ENCODE measurements at regions not wholly inside any gene's neighbourhood (a gene's known extent, or its start where the extent isn't known, plus 50 kb on each side); places are given as distances from the start of the nearest gene placed in this dataset.

DNA sequence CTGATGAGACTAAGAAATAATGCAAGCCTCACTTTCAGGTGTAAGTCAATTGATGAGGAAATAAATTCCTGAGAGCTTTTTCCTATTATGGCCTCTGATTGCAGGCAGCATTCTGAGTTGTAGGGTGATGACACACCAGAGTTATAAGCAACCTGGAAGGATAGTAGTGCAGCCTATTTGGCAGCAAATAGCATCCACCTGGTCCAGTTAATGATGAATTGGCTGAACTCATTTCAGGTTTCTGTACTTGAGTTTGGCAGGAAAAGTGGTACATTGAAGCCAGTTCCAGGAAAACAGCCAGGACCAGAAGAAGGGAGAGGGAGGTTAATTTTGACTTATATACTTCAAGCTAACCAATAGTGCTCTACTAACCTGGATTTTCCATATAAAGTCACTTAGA lies 316.8 kb downstream of the NAF1 start:
- TF ChIP-seq, protein P1, sequence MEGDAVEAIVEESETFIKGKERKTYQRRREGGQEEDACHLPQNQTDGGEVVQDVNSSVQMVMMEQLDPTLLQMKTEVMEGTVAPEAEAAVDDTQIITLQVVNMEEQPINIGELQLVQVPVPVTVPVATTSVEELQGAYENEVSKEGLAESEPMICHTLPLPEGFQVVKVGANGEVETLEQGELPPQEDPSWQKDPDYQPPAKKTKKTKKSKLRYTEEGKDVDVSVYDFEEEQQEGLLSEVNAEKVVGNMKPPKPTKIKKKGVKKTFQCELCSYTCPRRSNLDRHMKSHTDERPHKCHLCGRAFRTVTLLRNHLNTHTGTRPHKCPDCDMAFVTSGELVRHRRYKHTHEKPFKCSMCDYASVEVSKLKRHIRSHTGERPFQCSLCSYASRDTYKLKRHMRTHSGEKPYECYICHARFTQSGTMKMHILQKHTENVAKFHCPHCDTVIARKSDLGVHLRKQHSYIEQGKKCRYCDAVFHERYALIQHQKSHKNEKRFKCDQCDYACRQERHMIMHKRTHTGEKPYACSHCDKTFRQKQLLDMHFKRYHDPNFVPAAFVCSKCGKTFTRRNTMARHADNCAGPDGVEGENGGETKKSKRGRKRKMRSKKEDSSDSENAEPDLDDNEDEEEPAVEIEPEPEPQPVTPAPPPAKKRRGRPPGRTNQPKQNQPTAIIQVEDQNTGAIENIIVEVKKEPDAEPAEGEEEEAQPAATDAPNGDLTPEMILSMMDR (IDR thresholded peaks at IDR 0.05), result no peak
- TF ChIP-seq POLR2A (IDR thresholded peaks at IDR 0.05), result no peak
